Colonic mucosa (tissue), 4 donors: ENCODE measurements at regions not wholly inside any gene's neighbourhood (a gene's known extent, or its start where the extent isn't known, plus 50 kb on each side); places are given as distances from the start of the nearest gene placed in this dataset.

Experiments
- DNase-seq: peaks from one replicate; pipeline ENCODE4 v3.0.0-alpha.2; 2020
- H3K27ac ChIP-seq: fragments of 200-600 bp; one replicate; pipeline ENCODE4 v1.8.0; 2021
- H3K27me3 ChIP-seq: fragments of 200-600 bp; one replicate; pipeline ENCODE4 v1.8.0; 2021
- H3K36me3 ChIP-seq: fragments of 200-600 bp; one replicate; pipeline ENCODE4 v1.8.0; 2021
- H3K4me1 ChIP-seq: fragments of 200-600 bp; one replicate; pipeline ENCODE4 v1.8.0; 2021; ENCODE audit warnings: mild to moderate bottlenecking
- H3K4me3 ChIP-seq: fragments of 200-600 bp; one replicate; pipeline ENCODE4 v1.8.0; 2021
- H3K9ac ChIP-seq, 2 donors: one replicate each; pipeline ENCODE4 v1.7.0; 2013; ENCODE audit warnings: control low read depth in 2 of 2, low read depth in 2 of 2, low read length in 2 of 2
- H3K9me3 ChIP-seq: fragments of 200-600 bp; one replicate; pipeline ENCODE4 v1.8.0; 2021
- CTCF ChIP-seq: fragments of 200-600 bp; IDR thresholded peaks from one replicate; pipeline ENCODE4 v1.8.0; 2022; ENCODE audit warnings: antibody characterized with exemption, mild to moderate bottlenecking
- intact Hi-C: fragments of 100-400 bp; cut with DNase I; formaldehyde crosslinking; loops from one replicate; pipeline ENCODE4 v1.14.1; 2022
- donor health status: healthy.
- donor health status: DM: no; HTN: no; CAD: no.
- donor health status: DM: no; HTN: no; CAD: no.

- intact Hi-C loops, result no loop called here
- no peak for DNase-seq
- Histone ChIP-seq H3K4me3 (no peak overlapping the region), H3K27ac (no peak overlapping the region), H3K9ac (no peak overlapping the region), H3K9me3 (no peaks in the 10 kb centered on the region), H3K36me3 (no peaks in the 10 kb centered on the region), H3K27me3 (no peaks in the 10 kb centered on the region), H3K4me1 (no peaks in the 10 kb centered on the region)
- TF ChIP-seq CTCF, result no peak
These were observed 342.2 kb upstream of the SLC30A5 start for GRCh38 chr5:68751661-68752060.

- H3K4me3 ChIP-seq, result no peak overlapping the region
- no peaks in the 10 kb centered on the region for H3K27me3 ChIP-seq
- no peaks in the 10 kb centered on the region for H3K4me1 ChIP-seq
- H3K36me3 ChIP-seq, result no peaks in the 10 kb centered on the region
- TF ChIP-seq CTCF, result no peak
- H3K9me3 ChIP-seq, result no peaks in the 10 kb centered on the region
- intact Hi-C loops, result no loop called here
- no peak overlapping the region for H3K27ac ChIP-seq
- DNase-seq, result no peak
- no peak overlapping the region for H3K9ac ChIP-seq
These were observed 339.3 kb upstream of the SLC30A5 start for GRCh38 chr5:68754536-68754935.

- no peaks in the 10 kb centered on the region for H3K4me1 ChIP-seq
- H3K9ac ChIP-seq, result no peak overlapping the region
- intact Hi-C loops, result no loop called here
- H3K36me3 ChIP-seq, result no peaks in the 10 kb centered on the region
- H3K27ac ChIP-seq, result no peak overlapping the region
- H3K9me3 ChIP-seq, result no peaks in the 10 kb centered on the region
- H3K4me3 ChIP-seq, result no peak overlapping the region
- DNase-seq, result no peak
- TF ChIP-seq CTCF, result no peak
- H3K27me3 ChIP-seq, result no peaks in the 10 kb centered on the region
These were observed 338.5 kb upstream of the SLC30A5 start for GRCh38 chr5:68755293-68755692.

GRCh38 chr5:68757006-68757405, 336.8 kb upstream of the SLC30A5 start:
- Histone ChIP-seq H3K9ac (no peak overlapping the region), H3K4me1 (no peaks in the 10 kb centered on the region), H3K36me3 (no peaks in the 10 kb centered on the region), H3K9me3 (no peaks in the 10 kb centered on the region), H3K27me3 (no peaks in the 10 kb centered on the region), H3K4me3 (no peak overlapping the region), H3K27ac (no peak overlapping the region)
- DNase-seq, result no peak
- TF ChIP-seq CTCF, result no peak
- intact Hi-C loops, result no loop called here

GRCh38 chr5:68757626-68758212, 336.1 kb upstream of the SLC30A5 start:
- no peak overlapping the region for H3K4me3 ChIP-seq
- DNase-seq, result peak; percentile 56
- H3K27ac ChIP-seq, result no peak overlapping the region
- TF ChIP-seq CTCF, result no peak
- H3K27me3 ChIP-seq, result no peaks in the 10 kb centered on the region
- no peaks in the 10 kb centered on the region for H3K36me3 ChIP-seq
- no peak overlapping the region for H3K9ac ChIP-seq
- no peaks in the 10 kb centered on the region for H3K9me3 ChIP-seq
- intact Hi-C loops, result no loop called here
- no peaks in the 10 kb centered on the region for H3K4me1 ChIP-seq
